Fibroblast of pulmonary artery (primary cell): ENCODE measurements at regions not wholly inside any gene's neighbourhood (a gene's known extent, or its start where the extent isn't known, plus 50 kb on each side); places are given as distances from the start of the nearest gene placed in this dataset.

Source experiments
- DNase-seq: peaks from one replicate; pipeline ENCODE4 v3.0.0-alpha.2; 2010; ENCODE audit warnings: low read depth
- H3K4me3 ChIP-seq: replicated peaks from 2 replicates; pipeline ENCODE4 v1.5.1; 2011; ENCODE audit warnings: low read depth, mild to moderate bottlenecking, control low read depth, low read length, moderate library complexity
- CTCF ChIP-seq: IDR thresholded peaks from 2 replicates; pipeline ENCODE4 v1.5.1; 2011; ENCODE audit warnings: mild to moderate bottlenecking, control low read depth, low read length, inconsistent platforms; ENCODE audit errors: missing control alignments

- H3K4me3 ChIP-seq: no peak overlapping the region
- TF ChIP-seq CTCF: no peak
- DNase-seq: no peak
Observed at GRCh38 chr12:19947344-19947743, 421.0 kb upstream of the PDE3A start.

- H3K4me3 ChIP-seq: no peak overlapping the region
- TF ChIP-seq CTCF: no peak
- no peak for DNase-seq
Observed at GRCh38 chr12:19951664-19952063, 416.7 kb upstream of the PDE3A start.

GRCh38 chr12:19953734-19954133 is 414.6 kb upstream of the PDE3A start:
- H3K4me3 ChIP-seq: no peak overlapping the region
- no peak for DNase-seq
- TF ChIP-seq CTCF: no peak

- no peak overlapping the region for H3K4me3 ChIP-seq
- TF ChIP-seq CTCF: no peak
- DNase-seq: no peak
Observed at GRCh38 chr12:19954163-19954562, 414.2 kb upstream of the PDE3A start.

GRCh38 chr12:19957308-19958125 is 410.8 kb upstream of the PDE3A start:
- no peak for TF ChIP-seq CTCF
- H3K4me3 ChIP-seq: no peak overlapping the region
- no peak for DNase-seq

GRCh38 chr12:19958389-19958788 is 409.9 kb upstream of the PDE3A start:
- TF ChIP-seq CTCF: no peak

GRCh38 chr12:19959353-19959752 is 409.0 kb upstream of the PDE3A start:
- peak; percentile 51 for DNase-seq
- no peak for TF ChIP-seq CTCF
- no peak overlapping the region for H3K4me3 ChIP-seq

More at GRCh38 chr12:19958389-19958788, 409.9 kb upstream of the PDE3A start:
- H3K4me3 ChIP-seq: no peak overlapping the region
- no peak for DNase-seq
